Heart left ventricle (tissue), 16 donors: ENCODE measurements at regions not wholly inside any gene's neighbourhood (a gene's known extent, or its start where the extent isn't known, plus 50 kb on each side); places are given as distances from the start of the nearest gene placed in this dataset.
"Not testable (repeated sequence)": the region's sequence is repeated elsewhere in the genome, so short reads cannot be mapped to it uniquely, and the experiment has no call there.

Experiments
- ATAC-seq, 4 donors: fragments of 200-7000 bp; cut with Tn5 transposase; one replicate each; pipeline ENCODE4 v1.9.1; 2020 to 2022; ENCODE audit warnings: moderate library complexity in 4 of 4, mild to moderate bottlenecking in 3 of 4, moderate number of reproducible peaks in 1 of 4
- DNase-seq, 5 donors: peaks; one replicate each; pipeline ENCODE4 v3.0.0-alpha.2; 2020
- H3K27ac ChIP-seq, 12 donors: fragments of 200-600 bp; sonication (generic) in 4 of 12; one replicate each; pipeline versions ENCODE4 v1.5.0 to v1.8.0; 2016 to 2022; ENCODE audit warnings: mild to moderate bottlenecking in 2 of 12
- H3K27me3 ChIP-seq, 9 donors: fragments of 200-600 bp; sonication (generic) in 2 of 9; one replicate each; pipeline versions ENCODE4 v1.5.1 to v1.8.0; 2016 to 2022; ENCODE audit warnings: mild to moderate bottlenecking in 3 of 9
- H3K36me3 ChIP-seq, 9 donors: fragments of 200-600 bp; sonication (generic) in 2 of 9; one replicate each; pipeline versions ENCODE4 v1.5.0 to v1.8.0; 2018 to 2022; ENCODE audit warnings: mild to moderate bottlenecking in 2 of 9
- H3K4me1 ChIP-seq, 12 donors: fragments of 200-600 bp; sonication (generic) in 4 of 12; one replicate each; pipeline versions ENCODE4 v1.5.0 to v1.8.0; 2016 to 2022; ENCODE audit warnings: mild to moderate bottlenecking in 3 of 12
- H3K4me3 ChIP-seq, 12 donors: fragments of 200-600 bp; sonication (generic) in 4 of 12; one replicate each; pipeline versions ENCODE4 v1.5.0 to v1.8.0; 2017 to 2022; ENCODE audit warnings: mild to moderate bottlenecking in 9 of 12, moderate library complexity in 4 of 12
- H3K9me3 ChIP-seq, 12 donors: fragments of 200-600 bp; sonication (generic) in 4 of 12; one replicate each; pipeline versions ENCODE4 v1.5.0 to v1.8.0; 2016 to 2022; ENCODE audit warnings: mild to moderate bottlenecking in 1 of 12
- CTCF ChIP-seq, 12 donors: fragments of 200-600 bp; sonication (generic) in 4 of 12; IDR thresholded peaks; one replicate each; pipeline versions ENCODE4 v1.5.0 to v1.8.0; 2018 to 2022; ENCODE audit warnings: antibody characterized with exemption in 12 of 12, mild to moderate bottlenecking in 5 of 12
- POLR2A ChIP-seq, 2 donors: fragments of 450-650 bp; IDR thresholded peaks; one replicate each; pipeline ENCODE4 v1.6.1; 2017; ENCODE audit warnings: antibody characterized with exemption in 2 of 2, mild to moderate bottlenecking in 2 of 2, moderate library complexity in 2 of 2
- WGBS, 4 donors: extraction: QIAGEN DNeasy Blood & Tissue Kit in 2 of 4; methylation state at CpG; one replicate each; pipeline versions ENCODE4 v1.1.5 to v1.1.7; 2013 to 2018; 5-methylcytosine and 5-hydroxymethylcytosine counted together
- intact Hi-C, 10 donors: fragments of 100-400 bp; cut with DNase I; formaldehyde crosslinking; loops; one replicate each; pipeline versions ENCODE4 v1.11.1 to v1.14.2; 2022
- donor health status: ischemic (EF 13 %, LVEDD 7.1; RV severe dilation, severe dysfunction).
- donor health status: healthy with polysubstance abuse.
- donor health status: DM: no; HTN: yes; CAD: no.
- donor health status: DM: no; HTN: no; CAD: no.
- donor health status: ischemic (EF 25% LVEDD 6.9; RV normal size, moderate dysfunction).
- donor health status: ischemic (EF 25% LVEDD 5.7; RV mildly dilated, moderate dysfunction).
- donor health status: healthy.
- donor health status: DM: yes; HTN: yes; CAD: no.
- donor health status: ischemic (EF 35%, LVEDD 5.7; RV mildly dilated, moderate dysfunction).
- donor health status: nonischemic (EF 11% LVEDD 7.7; RV severe dilation, severe dysfunction).
- donor health status: DM: yes; HTN: yes; CAD: no.
- donor health status: PGD.
- donor health status: ischemic (EF 29% LVEDD 5.4; RV normal size, mild dysfunction).
- donor health status: nonischemic (EF 23%, LVEDD 6.1; RV moderate dilation, normal function).

GRCh38 chr5:14025569-14026286, 81.2 kb upstream of the DNAH5 start:
- Histone ChIP-seq H3K4me1 (no peaks in the 10 kb centered on the region), H3K4me3 (no peak overlapping the region), H3K27me3 (no peaks in the 10 kb centered on the region), H3K36me3 (no peaks in the 10 kb centered on the region), H3K9me3 (no peaks in the 10 kb centered on the region), H3K27ac (no peak overlapping the region)
- DNase-seq: no peak
- WGBS, 4 donors: 66 to 88% (median 84%) methylated on average over 4 of the region's 4 CpGs
- no peak for TF ChIP-seq CTCF (IDR thresholded peaks at IDR 0.05)
- TF ChIP-seq POLR2A (IDR thresholded peaks at IDR 0.05): no peak
- ATAC-seq: no peak
- intact Hi-C loops: no loop called here

- no peak overlapping the region for H3K4me3 ChIP-seq
- 69 to 86% (median 73%) methylated on average over 3 of the region's 3 CpGs for WGBS, 4 donors
- no peaks in the 10 kb centered on the region for H3K27me3 ChIP-seq
- no peak overlapping the region for H3K27ac ChIP-seq
- no peak for TF ChIP-seq POLR2A (IDR thresholded peaks at IDR 0.05)
- TF ChIP-seq CTCF (IDR thresholded peaks at IDR 0.05): no peak
- no peaks in the 10 kb centered on the region for H3K4me1 ChIP-seq
- intact Hi-C loops: no loop called here
- no peaks in the 10 kb centered on the region for H3K36me3 ChIP-seq
- ATAC-seq (no peak), DNase-seq (no peak)
- H3K9me3 ChIP-seq: peaks cover 0 to 5% (median 0%) of the 10 kb centered on the region in 12 donors
These were observed 78.5 kb upstream of the DNAH5 start for GRCh38 chr5:14022971-14023370.

GRCh38 chr5:14020944-14021343, 76.5 kb upstream of the DNAH5 start:
- H3K27ac ChIP-seq, ATAC-seq, H3K4me3 ChIP-seq, DNase-seq, H3K9me3 ChIP-seq, intact Hi-C loops, H3K36me3 ChIP-seq, H3K4me1 ChIP-seq, H3K27me3 ChIP-seq: not testable (repeated sequence)
- WGBS, 4 donors: 89 to 94% (median 93%) methylated on average over 3 to 4 of the region's 4 CpGs

- WGBS, 4 donors: 88 to 95% (median 90%) methylated on average over 1 of the region's 1 CpG
- TF ChIP-seq POLR2A (IDR thresholded peaks at IDR 0.05): no peak
- no peak for TF ChIP-seq CTCF (IDR thresholded peaks at IDR 0.05)
These were observed 75.3 kb upstream of the DNAH5 start for GRCh38 chr5:14019768-14020290.

More at GRCh38 chr5:14019768-14020290, 75.3 kb upstream of the DNAH5 start:
- ATAC-seq: no peak
- no peak overlapping the region for H3K4me3 ChIP-seq
- peaks cover 0 to 5% (median 0%) of the 10 kb centered on the region in 12 donors for H3K9me3 ChIP-seq
- DNase-seq: no peak
- H3K27ac ChIP-seq: no peak overlapping the region
- H3K27me3 ChIP-seq: no peaks in the 10 kb centered on the region
- intact Hi-C loops: loop anchor here in 1 of 10 donors (10.0 kb wide), 1 partner anchor 255 kb away; no protein-coding TSS in a partner anchor
- H3K36me3 ChIP-seq: no peaks in the 10 kb centered on the region
- no peaks in the 10 kb centered on the region for H3K4me1 ChIP-seq
